Aorta (tissue), 5 donors: ENCODE measurements at regions not wholly inside any gene's neighbourhood (a gene's known extent, or its start where the extent isn't known, plus 50 kb on each side); places are given as distances from the start of the nearest gene placed in this dataset.

Source experiments
- ATAC-seq: fragments of 200-7000 bp; cut with Tn5 transposase; one replicate; pipeline ENCODE4 v1.9.1; 2022; ENCODE audit warnings: moderate library complexity; ENCODE audit not compliant: low FRiP score
- DNase-seq, 2 donors: peaks; one replicate each; pipeline ENCODE4 v3.0.0-alpha.2; 2020
- H3K27ac ChIP-seq, 2 donors: one replicate each; pipeline ENCODE4 v1.5.1; 2013; ENCODE audit warnings: low read length in 2 of 2, mild to moderate bottlenecking in 2 of 2, moderate library complexity in 2 of 2, control low read depth in 1 of 2, inconsistent platforms in 1 of 2, low read depth in 1 of 2
- H3K27me3 ChIP-seq, 2 donors: one replicate each; pipeline ENCODE4 v1.6.1; 2013; ENCODE audit warnings: control low read depth in 1 of 2, low read length in 1 of 2, mild to moderate bottlenecking in 1 of 2, moderate library complexity in 1 of 2; ENCODE audit not compliant: insufficient read depth in 2 of 2, control insufficient read depth in 1 of 2
- H3K36me3 ChIP-seq, 2 donors: one replicate each; pipeline ENCODE4 v1.6.1; 2013; ENCODE audit warnings: control low read depth in 1 of 2, low read length in 1 of 2, mild to moderate bottlenecking in 1 of 2; ENCODE audit not compliant: insufficient read depth in 2 of 2, control insufficient read depth in 1 of 2
- H3K4me1 ChIP-seq, 2 donors: one replicate each; pipeline ENCODE4 v1.6.1; 2013; ENCODE audit warnings: low read length in 2 of 2, control low read depth in 1 of 2, mild to moderate bottlenecking in 1 of 2, moderate library complexity in 1 of 2; ENCODE audit not compliant: insufficient read depth in 2 of 2, control insufficient read depth in 1 of 2
- H3K4me3 ChIP-seq, 2 donors: one replicate each; pipeline ENCODE4 v1.5.1; 2013; ENCODE audit warnings: low read length in 2 of 2, control low read depth in 1 of 2, mild to moderate bottlenecking in 1 of 2
- H3K9me3 ChIP-seq: one replicate; pipeline ENCODE4 v1.6.1; 2013; ENCODE audit warnings: mild to moderate bottlenecking, low read length; ENCODE audit not compliant: control insufficient read depth
- WGBS, 2 donors: extraction: QIAGEN DNeasy Blood & Tissue Kit; methylation state at CpG; one replicate each; pipeline ENCODE4 v1.1.7; 2013; 5-methylcytosine and 5-hydroxymethylcytosine counted together
- intact Hi-C, 2 donors: fragments of 100-400 bp; cut with DNase I; formaldehyde crosslinking; loops; one replicate each; pipeline versions ENCODE4 v1.14.2 to v1.15.0; 2022
- donor health status: healthy with polysubstance abuse.
- donor health status: Bipolar disorder and iron deficiency.
- donor health status: DM: no; HTN: no; CAD: no.
- donor health status: DM: no; HTN: no; CAD: no.
- donor health status: DM: yes; HTN: yes; CAD: no.

DNA sequence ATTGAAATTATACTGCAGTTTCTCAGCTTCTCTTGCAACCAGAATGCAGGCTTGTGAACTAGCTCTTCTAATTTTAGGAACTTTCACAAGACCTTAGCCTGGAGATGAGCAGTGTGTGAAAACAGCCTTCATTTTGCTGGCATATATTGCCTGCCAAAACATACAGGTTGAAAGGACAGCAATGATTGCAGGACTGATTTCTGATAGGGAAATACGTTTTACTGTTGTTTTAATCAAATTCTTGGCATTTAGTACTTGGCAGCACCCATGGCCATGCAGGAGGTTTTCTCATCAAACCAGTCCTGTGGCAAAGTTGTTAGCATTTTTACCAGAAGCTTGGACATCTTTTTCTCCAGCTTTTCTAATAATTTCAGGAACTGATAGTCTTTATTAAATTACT, 91.9 kb upstream of the MUCL1 start:
- Histone ChIP-seq H3K4me3 (no peak overlapping the region), H3K36me3 (no peaks in the 10 kb centered on the region), H3K9me3 (no peaks in the 10 kb centered on the region), H3K27ac (no peak overlapping the region), H3K27me3 (no peaks in the 10 kb centered on the region), H3K4me1 (no peaks in the 10 kb centered on the region)
- DNase-seq = no peak
- intact Hi-C loops = no loop called here
- WGBS, 2 donors = 4 to 8% methylated on average over 1 of the region's 1 CpG
- no peak for ATAC-seq

DNA sequence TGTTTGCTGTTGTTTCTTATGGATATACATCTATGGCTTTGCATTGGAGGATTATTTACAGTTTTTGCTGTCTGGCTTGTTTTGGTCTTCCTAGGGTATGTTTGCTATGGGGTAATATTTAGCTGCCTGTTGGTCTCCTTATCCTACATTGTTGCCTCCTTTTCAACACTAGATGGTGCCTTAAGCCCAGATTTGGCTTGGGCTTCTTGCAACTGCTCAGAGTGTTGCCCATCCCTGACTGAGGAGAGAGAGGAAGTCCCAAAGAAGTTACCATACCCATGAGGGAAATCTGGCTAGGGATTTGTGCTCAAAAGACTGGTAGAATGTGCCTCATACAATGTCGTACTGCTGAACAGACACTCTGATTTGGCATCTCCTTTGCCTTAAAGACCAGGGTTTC, 94.6 kb upstream of the MUCL1 start:
- H3K27ac ChIP-seq = no peak overlapping the region
- DNase-seq = no peak
- WGBS, 2 donors = 36 to 42% methylated on average over 1 of the region's 1 CpG
- H3K9me3 ChIP-seq = no peaks in the 10 kb centered on the region
- H3K36me3 ChIP-seq = no peaks in the 10 kb centered on the region
- no peaks in the 10 kb centered on the region for H3K4me1 ChIP-seq
- no peaks in the 10 kb centered on the region for H3K27me3 ChIP-seq
- no peak for ATAC-seq
- intact Hi-C loops = no loop called here
- H3K4me3 ChIP-seq = no peak overlapping the region

DNA sequence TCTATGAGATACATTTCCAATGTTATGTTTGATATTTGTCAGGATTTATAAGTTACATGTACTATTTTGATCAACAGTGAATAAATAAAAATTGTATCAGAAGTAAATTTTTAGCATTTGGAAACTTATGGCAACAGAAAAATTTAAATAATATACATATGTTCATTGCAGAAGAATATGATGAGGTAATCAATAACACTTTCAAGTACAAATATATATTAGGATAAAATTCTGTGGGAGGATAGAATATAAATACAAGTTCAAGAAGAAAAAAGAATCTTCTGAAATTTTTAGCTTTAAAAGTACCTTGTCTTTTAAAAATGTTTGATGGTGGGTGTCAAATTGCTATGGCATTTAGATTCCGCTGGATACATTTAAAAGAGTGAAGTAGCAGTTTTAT, 102.8 kb upstream of the MUCL1 start:
- Histone ChIP-seq H3K27me3 (no peaks in the 10 kb centered on the region), H3K9me3 (no peaks in the 10 kb centered on the region), H3K4me3 (no peak overlapping the region), H3K27ac (no peak overlapping the region), H3K36me3 (no peaks in the 10 kb centered on the region), H3K4me1 (no peaks in the 10 kb centered on the region)
- ATAC-seq (no peak), DNase-seq (no peak)
- 80 to 94% methylated on average over 1 of the region's 1 CpG for WGBS, 2 donors
- intact Hi-C loops = loop anchor here in 1 of 2 donors (5.0 kb wide), 1 partner anchor 206 kb away; no protein-coding TSS in a partner anchor

DNA sequence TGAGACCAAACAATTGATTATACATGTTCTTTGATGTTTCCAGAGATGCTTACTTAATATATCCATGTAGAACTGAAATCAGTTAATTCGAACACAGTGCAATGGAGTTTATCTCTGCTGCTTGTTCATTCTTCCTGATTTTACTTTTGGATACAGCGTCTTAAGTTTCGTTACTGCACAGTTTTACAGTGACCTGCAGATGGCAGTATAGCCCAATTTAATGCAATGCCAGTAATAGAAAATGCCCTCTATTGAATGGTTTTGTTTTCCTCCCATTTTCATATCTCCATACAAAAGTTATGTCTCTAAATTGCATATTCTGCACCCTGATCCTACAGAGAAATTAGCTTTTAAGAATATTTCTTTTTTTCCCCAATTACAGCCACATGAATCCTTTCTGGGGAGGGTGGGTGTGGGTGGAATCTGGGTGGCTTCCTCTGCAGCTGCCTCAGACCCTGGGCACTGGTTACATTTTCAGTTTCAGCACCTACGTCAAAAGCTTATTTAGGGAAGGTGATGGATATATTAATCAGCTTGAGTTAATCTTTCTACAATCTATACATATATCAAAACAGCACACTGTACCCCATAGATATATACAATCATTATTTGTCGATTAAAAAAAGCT, 101.1 kb upstream of the DCD start:
- DNase-seq (no peak), ATAC-seq (no peak)
- Histone ChIP-seq H3K27ac (no peak overlapping the region), H3K27me3 (no peaks in the 10 kb centered on the region), H3K4me3 (no peak overlapping the region), H3K9me3 (no peaks in the 10 kb centered on the region), H3K36me3 (no peaks in the 10 kb centered on the region), H3K4me1 (no peaks in the 10 kb centered on the region)
- intact Hi-C loops = loop anchor here (5.0 to 10.0 kb wide), 2 partner anchors 208 to 325 kb away; no protein-coding TSS in a partner anchor
- WGBS, 2 donors = 20 to 24% methylated on average over 5 of the region's 5 CpGs

DNA sequence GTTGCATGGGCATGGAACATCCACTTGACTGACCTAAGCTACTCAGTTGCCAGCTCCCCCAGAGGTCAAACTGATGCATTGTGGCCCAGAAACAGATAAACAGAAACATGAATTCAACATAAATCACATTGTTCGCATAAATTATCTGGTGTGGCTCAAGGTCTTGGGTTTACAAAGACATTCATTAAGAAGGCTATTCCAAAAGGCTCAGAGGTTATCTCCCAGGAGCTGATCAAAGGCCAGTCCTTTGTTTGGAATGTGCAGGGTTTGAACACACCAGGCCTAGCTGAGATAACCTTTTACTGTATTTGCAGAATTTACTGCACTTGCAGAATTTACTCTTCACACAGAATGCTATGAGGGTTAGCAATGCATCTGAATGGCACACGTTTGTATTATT, 96.4 kb upstream of the DCD start:
- intact Hi-C loops = loop anchor here in 1 of 2 donors (10.0 kb wide), 1 partner anchor 330 kb away; no protein-coding TSS in a partner anchor
- Histone ChIP-seq H3K4me1 (no peaks in the 10 kb centered on the region), H3K27me3 (no peaks in the 10 kb centered on the region), H3K27ac (no peak overlapping the region), H3K36me3 (no peaks in the 10 kb centered on the region), H3K4me3 (no peak overlapping the region), H3K9me3 (no peaks in the 10 kb centered on the region)
- no peak for DNase-seq
- no peak for ATAC-seq
- WGBS, 2 donors = 50 to 60% methylated on average over 2 of the region's 2 CpGs

DNA sequence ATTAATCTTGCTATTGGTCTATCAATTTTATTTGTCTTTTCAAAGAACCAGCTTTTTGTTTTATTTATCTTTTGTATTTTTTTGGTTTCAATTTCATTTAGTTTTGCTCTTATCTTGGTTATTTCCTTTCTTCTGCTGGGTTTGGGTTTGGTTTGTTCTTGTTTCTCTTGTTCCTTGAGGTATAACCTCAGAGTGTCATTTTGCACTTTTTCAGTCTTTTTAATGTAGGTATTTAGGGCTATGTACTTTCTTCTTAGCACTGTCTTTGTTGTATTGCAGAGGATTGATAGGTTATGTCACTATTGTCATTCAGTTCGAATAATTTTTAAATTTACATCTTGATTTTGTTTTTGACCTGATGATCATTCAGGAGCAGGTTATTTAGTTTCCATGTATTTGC, 92.7 kb upstream of the DCD start:
- Histone ChIP-seq H3K9me3 (no peaks in the 10 kb centered on the region), H3K36me3 (no peaks in the 10 kb centered on the region), H3K4me3 (no peak overlapping the region), H3K4me1 (no peaks in the 10 kb centered on the region), H3K27ac (no peak overlapping the region), H3K27me3 (no peaks in the 10 kb centered on the region)
- 86 to 87% methylated on average over 1 of the region's 1 CpG for WGBS, 2 donors
- DNase-seq (no peak), ATAC-seq (no peak)
- intact Hi-C loops = loop anchor here in 1 of 2 donors (10.0 kb wide), 1 partner anchor 334 kb away; no protein-coding TSS in a partner anchor

DNA sequence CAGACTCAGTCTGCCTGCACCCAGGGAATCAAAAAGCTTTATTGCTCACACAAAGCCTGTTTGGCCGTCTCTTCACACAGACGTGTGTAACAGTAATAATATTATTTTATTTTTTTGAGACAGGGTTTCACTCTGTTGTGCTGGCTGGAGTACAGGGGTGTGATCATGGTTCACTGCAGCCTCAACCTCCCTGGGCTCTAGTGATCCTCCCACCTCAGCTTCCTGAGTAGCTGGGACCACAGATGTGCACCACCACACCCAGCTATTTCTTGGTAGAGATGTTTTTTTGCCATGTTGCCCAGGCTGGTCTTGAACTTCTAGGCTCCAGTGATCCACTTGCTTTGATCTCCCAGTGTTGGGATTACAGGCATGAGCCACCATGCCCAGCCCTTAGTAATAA, 88.4 kb upstream of the DCD start:
- WGBS, 2 donors = 14 to 32% methylated on average over 2 of the region's 2 CpGs
- ATAC-seq = no peak
- DNase-seq = no peak
- intact Hi-C loops = no loop called here
- Histone ChIP-seq H3K9me3 (no peaks in the 10 kb centered on the region), H3K36me3 (no peaks in the 10 kb centered on the region), H3K4me3 (no peak overlapping the region), H3K27ac (no peak overlapping the region), H3K27me3 (no peaks in the 10 kb centered on the region), H3K4me1 (no peaks in the 10 kb centered on the region)

DNA sequence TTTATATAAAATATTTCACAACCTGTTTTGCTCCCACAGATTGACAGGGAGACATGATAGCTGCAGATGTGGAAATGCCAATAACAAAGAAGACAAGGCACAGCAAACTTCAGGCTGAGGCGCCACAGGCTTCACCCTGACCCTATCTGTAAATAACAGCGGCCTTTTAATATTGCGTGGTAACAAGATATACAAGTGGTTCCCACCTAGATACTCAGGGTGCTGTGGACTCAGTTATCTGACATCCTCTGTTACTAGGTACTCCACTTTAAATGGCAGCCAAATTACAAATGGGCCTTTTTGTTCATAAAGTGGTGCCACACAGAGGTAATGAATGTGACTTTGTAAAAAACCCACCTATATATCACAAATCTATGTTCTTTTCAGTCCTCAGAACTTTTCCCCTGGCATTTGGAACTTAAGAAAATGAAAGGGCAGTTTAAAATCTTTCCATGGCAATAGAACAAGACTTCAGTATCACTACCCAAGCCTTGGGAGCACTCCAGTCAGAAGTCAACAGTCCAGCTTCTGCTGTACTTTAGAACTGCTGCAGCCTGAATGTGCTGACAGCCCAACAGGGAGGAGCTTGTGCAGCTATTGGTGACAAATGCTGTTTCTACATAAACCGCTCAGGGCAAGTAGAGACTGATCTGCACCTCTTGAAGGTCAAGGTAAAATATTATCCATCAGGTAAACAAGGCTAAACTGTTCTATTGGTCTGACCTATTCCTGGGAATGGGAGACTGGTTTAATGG, 86.2 kb upstream of the DCD start:
- ATAC-seq (no peak), DNase-seq (no peak)
- intact Hi-C loops = no loop called here
- Histone ChIP-seq H3K9me3 (no peaks in the 10 kb centered on the region), H3K27me3 (no peaks in the 10 kb centered on the region), H3K27ac (no peak overlapping the region), H3K4me1 (no peaks in the 10 kb centered on the region), H3K4me3 (no peak overlapping the region), H3K36me3 (no peaks in the 10 kb centered on the region)
- 75 to 81% methylated on average over 4 of the region's 4 CpGs for WGBS, 2 donors
